COLO668 (cell line): ENCODE measurements at regions not wholly inside any gene's neighbourhood (a gene's known extent, or its start where the extent isn't known, plus 50 kb on each side); places are given as distances from the start of the nearest gene placed in this dataset.
"Not testable (repeated sequence)": the region's sequence is repeated elsewhere in the genome, so short reads cannot be mapped to it uniquely, and the experiment has no call there.

ENCODE experiments used
- DNase-seq: peaks from one replicate; lab custom pipeline; 2025; ENCODE audit not compliant: unreplicated experiment; lab: John Stamatoyannopoulos, UW

GRCh38 chr13:31385540-31385939 is 185.8 kb downstream of the B3GLCT start:
- DNase-seq: no peak

GRCh38 chr13:31394506-31394905 is 194.7 kb downstream of the B3GLCT start:
- no peak for DNase-seq

- no peak for DNase-seq
Observed at GRCh38 chr13:31395090-31395489, 195.3 kb downstream of the B3GLCT start.

GRCh38 chr13:31399690-31400089 is 199.9 kb downstream of the B3GLCT start:
- DNase-seq: no peak

GRCh38 chr13:31403711-31404110 is 203.9 kb downstream of the B3GLCT start:
- not testable (repeated sequence) for DNase-seq

GRCh38 chr13:31408927-31409326 is 209.2 kb downstream of the B3GLCT start:
- DNase-seq: no peak

GRCh38 chr13:31409678-31410356 is 210.0 kb downstream of the B3GLCT start:
- no peak for DNase-seq

GRCh38 chr13:31413516-31413915 is 213.7 kb downstream of the B3GLCT start:
- DNase-seq: no peak

- no peak for DNase-seq
Observed at GRCh38 chr13:31416066-31416465, 216.3 kb downstream of the B3GLCT start.

- DNase-seq: no peak
Observed at GRCh38 chr13:31418186-31418585, 218.4 kb downstream of the B3GLCT start.

GRCh38 chr13:31421756-31422155 is 222.0 kb downstream of the B3GLCT start:
- no peak for DNase-seq

- peak; percentile 82 for DNase-seq
Observed at GRCh38 chr13:31424130-31424729, 224.5 kb downstream of the B3GLCT start.

- no peak for DNase-seq
Observed at GRCh38 chr13:31426395-31426794, 226.6 kb downstream of the B3GLCT start.

- DNase-seq: no peak
Observed at GRCh38 chr13:31427151-31428100, 227.7 kb downstream of the B3GLCT start.

GRCh38 chr13:31431722-31432137 is 232.0 kb downstream of the B3GLCT start:
- peak; percentile 60 for DNase-seq

GRCh38 chr13:31433207-31433606 is 233.4 kb downstream of the B3GLCT start:
- DNase-seq: no peak

- no peak for DNase-seq
Observed at GRCh38 chr13:31433746-31434145, 234.0 kb downstream of the B3GLCT start.

GRCh38 chr13:31434613-31435012 is 234.8 kb downstream of the B3GLCT start:
- no peak for DNase-seq

- no peak for DNase-seq
Observed at GRCh38 chr13:31435536-31435935, 235.8 kb downstream of the B3GLCT start.

- no peak for DNase-seq
Observed at GRCh38 chr13:31436478-31436877, 236.7 kb downstream of the B3GLCT start.

GRCh38 chr13:31437975-31438374 is 238.2 kb downstream of the B3GLCT start:
- no peak for DNase-seq

GRCh38 chr13:31440132-31440531 is 240.4 kb downstream of the B3GLCT start:
- no peak for DNase-seq
